HCT116 (cell line): ENCODE measurements at regions not wholly inside any gene's neighbourhood (a gene's known extent, or its start where the extent isn't known, plus 50 kb on each side); places are given as distances from the start of the nearest gene placed in this dataset.

Experiments used
- ATAC-seq: fragments of 200-7000 bp; cut with Tn5 transposase; 2 replicates; pipeline ENCODE4 v1.9.1; 2020; ENCODE audit warnings: mild to moderate bottlenecking, moderate library complexity
- BruUV-seq: library from RNA; stranded (reverse); fragments of 400-500 nt; replicated peaks from 2 replicates; lab custom pipeline; 2021; lab: Mats Ljungman, UMichigan
- CTCF ChIA-PET: fragments of 300-600 bp; sonication (Branson Sonifier 250); formaldehyde crosslinking; loops from one replicate; lab custom pipeline; 2021; ENCODE audit warnings: antibody characterized with exemption; lab: Charles Lee
- POLR2A ChIA-PET: fragments of 300-600, 350-600 bp; sonication (Branson Sonifier 250); formaldehyde crosslinking; loops from one replicate; lab custom pipeline; 2021; ENCODE audit warnings: antibody characterized with exemption; lab: Charles Lee
- RAD21 ChIA-PET, 2 experiments: fragments of 300-600 bp; sonication (Branson Sonifier 250); formaldehyde crosslinking; loops; one replicate each; lab custom pipeline; 2023; ENCODE audit warnings: low total read pairs in 2 of 2; ENCODE audit not compliant: uncharacterized antibody in 2 of 2, unreplicated experiment in 2 of 2, low non-redundant PET in 1 of 2; lab: Charles Lee
- DNase-seq: peaks from one replicate; pipeline ENCODE4 v3.0.0-alpha.2; 2010; ENCODE audit warnings: low read depth, low spot score
- H2AFZ ChIP-seq: fragments of 200-600 bp; shearing (Covaris generic), sonication (generic); 2 replicates; pipeline ENCODE4 v1.6.1; 2017; ENCODE audit warnings: low read depth, mixed run types, mixed read lengths, antibody characterized with exemption, low read length; ENCODE audit not compliant: poor library complexity, severe bottlenecking
- H3K27ac ChIP-seq: 2 replicates; pipeline ENCODE4 v1.5.1; 2012; ENCODE audit warnings: low read depth, low read length
- H3K27me3 ChIP-seq: fragments of 200-600 bp; sonication (generic); 2 replicates; pipeline ENCODE4 v1.6.1; 2016; ENCODE audit warnings: mixed run types, low read length, mixed read lengths; ENCODE audit not compliant: insufficient read depth
- H3K36me3 ChIP-seq, 2 experiments: fragments of 200-500 bp in 1 of 2; fragments of 200-600 bp in 1 of 2; sonication (Bioruptor generic) in 1 of 2; sonication (generic) in 1 of 2; 2 replicates each; pipeline versions ENCODE4 v1.5.1 to v1.6.1; 2014 to 2016; ENCODE audit warnings: low read length in 2 of 2, inconsistent platforms in 1 of 2, mixed read lengths in 1 of 2, mixed run types in 1 of 2; ENCODE audit not compliant: insufficient read depth in 2 of 2, control insufficient read depth in 1 of 2
- H3K4me1 ChIP-seq, 2 experiments: fragments of 200-600 bp in 1 of 2; sonication (generic) in 1 of 2; 2 replicates each; pipeline versions ENCODE4 v1.5.1 to v1.6.1; 2012 to 2017; ENCODE audit warnings: low read length in 2 of 2, inconsistent platforms in 1 of 2, mild to moderate bottlenecking in 1 of 2, mixed read lengths in 1 of 2, mixed run types in 1 of 2, moderate library complexity in 1 of 2; ENCODE audit not compliant: insufficient read depth in 2 of 2, control insufficient read depth in 1 of 2
- H3K4me2 ChIP-seq: fragments of 200-600 bp; sonication (generic); 2 replicates; pipeline ENCODE4 v1.6.1; 2017; ENCODE audit warnings: mixed run types, low read length, mixed read lengths
- H3K4me3 ChIP-seq, 2 experiments: fragments of 200-600 bp in 1 of 2; sonication (generic) in 1 of 2; replicated peaks in 1 of 2; 2 replicates each; pipeline ENCODE4 v1.5.1; 2011 to 2016; ENCODE audit warnings: low read length in 2 of 2, control low read depth in 1 of 2, low read depth in 1 of 2, mild to moderate bottlenecking in 1 of 2, mixed read lengths in 1 of 2, mixed run types in 1 of 2
- H3K79me2 ChIP-seq: fragments of 200-600 bp; sonication (generic); 2 replicates; pipeline ENCODE4 v1.6.1; 2017; ENCODE audit warnings: mild to moderate bottlenecking, mixed run types, low read length, moderate library complexity, mixed read lengths; ENCODE audit not compliant: insufficient read depth
- H3K9ac ChIP-seq: fragments of 200-600 bp; sonication (generic); 2 replicates; pipeline ENCODE4 v1.6.1; 2016; ENCODE audit warnings: low read length, mixed read lengths
- H3K9me2 ChIP-seq: fragments of 200-600 bp; sonication (generic), shearing (Covaris generic); 2 replicates; pipeline ENCODE4 v1.6.1; 2017; ENCODE audit warnings: mixed run types, mild to moderate bottlenecking, moderate library complexity; ENCODE audit not compliant: insufficient read depth
- H3K9me3 ChIP-seq, 2 experiments: fragments of 200-500 bp in 1 of 2; fragments of 200-600 bp in 1 of 2; sonication (Bioruptor generic) in 1 of 2; sonication (generic) in 1 of 2; 2 replicates each; pipeline ENCODE4 v1.6.1; 2014 to 2017; ENCODE audit warnings: low read length in 2 of 2, mixed read lengths in 2 of 2, inconsistent platforms in 1 of 2, low read depth in 1 of 2, mild to moderate bottlenecking in 1 of 2, mixed run types in 1 of 2, moderate library complexity in 1 of 2; ENCODE audit not compliant: control insufficient read depth in 1 of 2, insufficient read depth in 1 of 2
- H4K20me1 ChIP-seq: fragments of 200-600 bp; sonication (generic), shearing (Covaris generic); 2 replicates; pipeline ENCODE4 v1.6.1; 2017; ENCODE audit warnings: mixed run types, mild to moderate bottlenecking, moderate library complexity; ENCODE audit not compliant: insufficient read depth
- EGR1 ChIP-seq: IDR thresholded peaks from 2 replicates; pipeline ENCODE4 v1.6.1; 2012; ENCODE audit warnings: low read depth
- FOSL1 ChIP-seq: IDR thresholded peaks from 2 replicates; pipeline ENCODE4 v1.6.1; 2012; ENCODE audit warnings: low read depth
- MAX ChIP-seq: IDR thresholded peaks from 2 replicates; pipeline ENCODE4 v1.6.1; 2012
- REST ChIP-seq: IDR thresholded peaks from 2 replicates; pipeline ENCODE4 v1.6.1; 2012; ENCODE audit warnings: low read depth
- SRF ChIP-seq: IDR thresholded peaks from 2 replicates; pipeline ENCODE4 v1.6.1; 2012; ENCODE audit warnings: low read depth
- ZFX ChIP-seq: fragments of 450-650 bp; IDR thresholded peaks from 2 replicates; pipeline ENCODE4 v1.6.1; 2017
- intact Hi-C: fragments of 100-400 bp; cut with micrococcal nuclease; formaldehyde crosslinking; loops from 2 replicates; pipeline ENCODE4 v1.10.0; 2022

GRCh38 chr4:130131536-130131935 lies 1035.6 kb downstream of the C4orf33 start (continued):
- TF ChIP-seq MAX (no peak), ZFX (no peak), FOSL1 (no peak)
- TF ChIP-seq, all 23 proteins: peak for 0

GRCh38 chr4:130141651-130142050 lies 1045.7 kb downstream of the C4orf33 start:
- H2AFZ ChIP-seq: no peak overlapping the region
- POLR2A ChIA-PET: no interaction called here
- H3K27me3 ChIP-seq: no peaks in the 10 kb centered on the region
- H3K9me2 ChIP-seq: no peaks in the 10 kb centered on the region
- H3K4me2 ChIP-seq: no peak overlapping the region
- BruUV-seq: no TSS peak
- H3K9me3 ChIP-seq: no peaks in the 10 kb centered on the region
- CTCF ChIA-PET: no interaction called here
- DNase-seq (no peak), ATAC-seq (no peak)
- no peak overlapping the region for H3K4me3 ChIP-seq
- H4K20me1 ChIP-seq: no peaks in the 10 kb centered on the region
- H3K9ac ChIP-seq: no peak overlapping the region
- TF ChIP-seq REST (no peak), SRF (no peak), EGR1 (no peak), MAX (no peak)
- RAD21 ChIA-PET: no interaction called here
- no peaks in the 10 kb centered on the region for H3K79me2 ChIP-seq
- no peaks in the 10 kb centered on the region for H3K36me3 ChIP-seq
- intact Hi-C loops: no loop called here
- no peaks in the 10 kb centered on the region for H3K4me1 ChIP-seq
- H3K27ac ChIP-seq: no peak overlapping the region
